ENCODE measurements at regions not wholly inside any gene's neighbourhood (a gene's known extent, or its start where the extent isn't known, plus 50 kb on each side); places are given as distances from the start of the nearest gene placed in this dataset.

- H3K4me3 ChIP-seq = no peak overlapping the region
- no peaks in the 10 kb centered on the region for H3K4me1 ChIP-seq
- no peaks in the 10 kb centered on the region for H3K27me3 ChIP-seq
- H3K9me3 ChIP-seq = no peaks in the 10 kb centered on the region
- DNase-seq = no peak
- no peak for TF ChIP-seq CTCF (IDR thresholded peaks at IDR 0.05)
- TF ChIP-seq POLR2A (IDR thresholded peaks at IDR 0.05) = no peak
- no peaks in the 10 kb centered on the region for H3K36me3 ChIP-seq
- intact Hi-C loops (cut with DNase I; ENCODE audit: low total_unique reads) = no loop called here
- H3K27ac ChIP-seq = no peak overlapping the region
Observed at GRCh38 chr16:51458356-51459140, 307.5 kb upstream of the SALL1 start.

GRCh38 chr16:51457775-51458174 lies 306.7 kb upstream of the SALL1 start:
- no peaks in the 10 kb centered on the region for H3K27me3 ChIP-seq
- no peak overlapping the region for H3K27ac ChIP-seq
- intact Hi-C loops (cut with DNase I; ENCODE audit: low total_unique reads) = no loop called here
- no peaks in the 10 kb centered on the region for H3K9me3 ChIP-seq
- H3K36me3 ChIP-seq = no peaks in the 10 kb centered on the region
- TF ChIP-seq POLR2A (IDR thresholded peaks at IDR 0.05) (no peak), CTCF (IDR thresholded peaks at IDR 0.05) (no peak)
- no peak overlapping the region for H3K4me3 ChIP-seq
- no peak for DNase-seq
- H3K4me1 ChIP-seq = peaks cover 0 to 4% of the 10 kb centered on the region in 2 donors

- Histone ChIP-seq H3K9me3 (no peaks in the 10 kb centered on the region), H3K36me3 (no peaks in the 10 kb centered on the region), H3K27me3 (no peaks in the 10 kb centered on the region), H3K4me3 (no peak overlapping the region), H3K27ac (no peak overlapping the region), H3K4me1 (peaks cover 0 to 4% of the 10 kb centered on the region in 2 donors)
- TF ChIP-seq POLR2A (IDR thresholded peaks at IDR 0.05) (no peak), CTCF (IDR thresholded peaks at IDR 0.05) (no peak)
- intact Hi-C loops (cut with DNase I; ENCODE audit: low total_unique reads) = no loop called here
- no peak for DNase-seq
Observed at GRCh38 chr16:51455398-51455797, 304.3 kb upstream of the SALL1 start.

- Histone ChIP-seq H3K4me1 (peaks cover 0 to 7% of the 10 kb centered on the region in 2 donors), H3K9me3 (no peaks in the 10 kb centered on the region), H3K27me3 (no peaks in the 10 kb centered on the region), H3K4me3 (no peak overlapping the region), H3K27ac (peak overlapping the region; percentile 36 to 54), H3K36me3 (no peaks in the 10 kb centered on the region)
- TF ChIP-seq CTCF (IDR thresholded peaks at IDR 0.05) = no peak
- TF ChIP-seq POLR2A (IDR thresholded peaks at IDR 0.05) = no peak
- DNase-seq = peak; percentile 60 to 69
- intact Hi-C loops (cut with DNase I; ENCODE audit: low total_unique reads) = no loop called here
Observed at GRCh38 chr16:51453251-51453650, 302.2 kb upstream of the SALL1 start.

GRCh38 chr16:51450909-51451308 lies 299.8 kb upstream of the SALL1 start:
- peaks cover 0 to 7% of the 10 kb centered on the region in 2 donors for H3K4me1 ChIP-seq
- H3K4me3 ChIP-seq = no peak overlapping the region
- H3K27me3 ChIP-seq = no peaks in the 10 kb centered on the region
- no peaks in the 10 kb centered on the region for H3K36me3 ChIP-seq
- no peaks in the 10 kb centered on the region for H3K9me3 ChIP-seq
- TF ChIP-seq CTCF (IDR thresholded peaks at IDR 0.05) (no peak), POLR2A (IDR thresholded peaks at IDR 0.05) (no peak)
- intact Hi-C loops (cut with DNase I; ENCODE audit: low total_unique reads) = no loop called here
- H3K27ac ChIP-seq = peak overlapping the region; percentile 24 to 39
- no peak for DNase-seq

All from uterus (tissue), 3 donors.